Activated naive CD8-positive, alpha-beta T cell treated with anti-CD3 and anti-CD28 coated beads, Interleukin-2, amount 10 ng/mL, durations not matched to agents 7 days and 5 days (primary cell): ENCODE measurements at regions not wholly inside any gene's neighbourhood (a gene's known extent, or its start where the extent isn't known, plus 50 kb on each side); places are given as distances from the start of the nearest gene placed in this dataset.
"Not testable (repeated sequence)": the region's sequence is repeated elsewhere in the genome, so short reads cannot be mapped to it uniquely, and the experiment has no call there.

Experiments
- ATAC-seq: fragments of 150-1000 bp; cut with Tn5 transposase; one replicate; pipeline ENCODE4 v1.10.0; 2021; ENCODE audit warnings: low read depth, moderate library complexity
- POLR2A ChIA-PET: fragments of 350-600 bp; sonication (Branson Sonifier 250); formaldehyde crosslinking; loops from one replicate; lab custom pipeline; 2021; ENCODE audit warnings: antibody characterized with exemption; lab: Charles Lee
- DNase-seq: peaks from one replicate; pipeline ENCODE4 v3.0.0; 2021
- H3K27ac Mint-ChIP-seq: one replicate; pipeline ENCODE4 v1.8.0; 2022; ENCODE audit warnings: mild to moderate bottlenecking, mixed read lengths
- H3K27me3 Mint-ChIP-seq: one replicate; pipeline ENCODE4 v1.8.0; 2022; ENCODE audit warnings: mild to moderate bottlenecking, moderate library complexity, mixed read lengths
- H3K36me3 Mint-ChIP-seq: one replicate; pipeline ENCODE4 v1.8.0; 2021; ENCODE audit warnings: mild to moderate bottlenecking, mixed read lengths
- H3K4me1 Mint-ChIP-seq: one replicate; pipeline ENCODE4 v1.8.0; 2021; ENCODE audit warnings: mixed read lengths
- H3K4me3 Mint-ChIP-seq: one replicate; pipeline ENCODE4 v1.8.0; 2022; ENCODE audit warnings: mild to moderate bottlenecking, moderate library complexity, mixed read lengths
- H3K9me3 Mint-ChIP-seq: one replicate; pipeline ENCODE4 v1.8.0; 2021; ENCODE audit warnings: mixed read lengths

DNA sequence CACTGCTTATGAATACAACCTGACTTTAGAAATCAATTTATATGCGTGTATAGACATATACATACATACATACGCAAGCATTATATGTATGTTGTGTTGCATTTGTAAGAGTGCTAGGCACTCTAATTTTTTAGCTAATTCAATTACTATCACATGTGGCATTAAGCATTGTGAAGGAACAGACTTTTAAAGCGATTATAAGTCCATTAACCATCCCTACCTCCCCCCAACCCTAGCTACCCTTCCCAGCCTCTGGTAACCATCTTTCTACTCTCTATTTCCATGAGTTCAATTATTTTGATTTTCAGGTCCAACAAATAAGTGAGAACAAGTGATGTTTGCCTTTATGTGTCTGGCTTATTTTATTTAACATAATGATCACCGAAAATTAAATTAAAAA is 453.8 kb downstream of the DOK5 start:
- Mint-ChIP-seq H3K9me3 (peaks cover 5% of the 10 kb centered on the region), H3K4me1 (no peaks in the 10 kb centered on the region), H3K4me3 (no peak overlapping the region), H3K27me3 (no peaks in the 10 kb centered on the region), H3K36me3 (no peaks in the 10 kb centered on the region), H3K27ac (no peak overlapping the region)
- POLR2A ChIA-PET = no interaction called here
- DNase-seq (no peak), ATAC-seq (no peak)

DNA sequence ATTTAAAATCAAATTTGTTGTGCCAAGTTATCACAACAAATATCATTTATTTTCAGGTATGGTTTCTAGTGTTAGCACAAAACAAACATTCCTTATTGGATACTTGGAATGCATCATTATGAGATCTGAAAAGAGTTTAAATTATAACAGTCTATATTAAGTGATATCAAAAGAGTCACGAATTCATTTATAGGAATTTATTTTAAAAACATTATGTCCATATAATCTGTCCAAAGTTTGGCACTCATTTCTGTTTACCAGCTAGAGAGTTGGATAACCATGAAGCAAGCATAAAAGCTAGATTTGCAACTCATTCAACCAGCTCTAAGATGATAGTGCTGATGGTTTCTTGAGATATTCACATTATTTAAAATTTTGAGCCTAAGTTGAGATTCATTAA is 453.2 kb downstream of the DOK5 start:
- no peak for ATAC-seq
- Mint-ChIP-seq H3K9me3 (peaks cover 5% of the 10 kb centered on the region), H3K27me3 (no peaks in the 10 kb centered on the region), H3K27ac (no peak overlapping the region), H3K36me3 (no peaks in the 10 kb centered on the region), H3K4me3 (no peak overlapping the region), H3K4me1 (no peaks in the 10 kb centered on the region)
- POLR2A ChIA-PET = no interaction called here
- DNase-seq = no peak

DNA sequence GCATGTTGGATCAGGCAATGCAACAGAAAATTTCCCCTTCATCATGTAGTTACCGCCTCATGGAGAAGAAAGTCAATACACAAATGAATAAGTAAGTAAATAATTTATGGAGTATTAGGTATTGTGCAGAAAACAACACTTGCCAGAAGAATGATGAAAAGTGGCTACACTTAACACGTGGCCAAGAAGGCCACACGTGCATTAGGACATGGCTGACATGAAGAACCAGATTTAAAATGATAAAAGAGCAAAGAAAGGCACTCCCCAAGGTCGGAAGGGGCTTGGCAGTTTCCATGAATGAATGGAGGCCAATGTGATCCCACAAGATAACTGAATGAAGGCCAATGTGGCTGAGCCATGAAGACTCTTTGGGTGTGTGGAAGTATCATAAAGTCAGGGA is 447.2 kb downstream of the DOK5 start:
- Mint-ChIP-seq H3K36me3 (no peaks in the 10 kb centered on the region), H3K27ac (no peak overlapping the region), H3K27me3 (no peaks in the 10 kb centered on the region), H3K4me1 (no peaks in the 10 kb centered on the region), H3K4me3 (no peak overlapping the region), H3K9me3 (peaks cover 2% of the 10 kb centered on the region)
- POLR2A ChIA-PET = no interaction called here
- ATAC-seq (no peak), DNase-seq (no peak)

DNA sequence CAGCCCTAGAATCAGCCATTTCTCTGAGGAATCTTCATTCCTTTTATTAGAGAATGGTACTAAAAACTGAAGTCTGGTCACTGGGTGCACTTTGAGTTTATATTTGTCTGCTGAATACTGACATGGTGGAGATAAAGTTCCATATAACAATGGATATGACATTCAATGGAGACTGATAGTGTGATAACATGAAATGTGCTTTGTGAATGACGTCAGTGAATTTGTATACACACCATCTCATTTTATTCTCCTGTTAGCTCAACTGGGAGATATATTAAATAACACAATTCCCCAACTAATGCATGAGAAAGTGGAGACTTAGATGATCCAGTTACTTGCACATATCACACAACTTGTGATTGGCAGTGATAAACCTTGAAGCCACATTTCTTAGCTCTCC is 446.7 kb downstream of the DOK5 start:
- H3K9me3 Mint-ChIP-seq = peaks cover 2% of the 10 kb centered on the region
- H3K27ac Mint-ChIP-seq = no peak overlapping the region
- POLR2A ChIA-PET = no interaction called here
- H3K4me1 Mint-ChIP-seq = no peaks in the 10 kb centered on the region
- ATAC-seq = no peak
- H3K36me3 Mint-ChIP-seq = no peaks in the 10 kb centered on the region
- DNase-seq = no peak
- no peak overlapping the region for H3K4me3 Mint-ChIP-seq
- no peaks in the 10 kb centered on the region for H3K27me3 Mint-ChIP-seq

DNA sequence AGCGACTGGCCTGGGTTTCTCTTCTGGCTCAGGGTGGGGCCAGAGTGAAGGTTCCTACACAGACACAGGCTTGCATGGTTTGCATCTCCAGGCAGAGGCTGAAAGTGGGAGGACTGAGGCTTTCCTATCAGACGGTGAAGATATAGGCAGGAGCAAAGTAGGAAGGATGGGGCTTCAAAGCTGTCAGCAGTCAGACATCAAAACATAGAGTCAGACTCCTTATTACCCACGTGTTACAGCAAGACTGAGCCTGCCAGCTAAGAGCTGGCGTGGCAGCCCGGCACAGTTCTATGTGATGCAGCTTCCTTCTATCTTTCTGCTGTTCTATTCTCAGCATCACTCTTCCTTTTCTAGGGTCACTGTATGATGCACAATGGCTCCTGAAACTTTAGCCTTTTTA is 445.1 kb downstream of the DOK5 start:
- DNase-seq = no peak
- POLR2A ChIA-PET = no interaction called here
- H3K4me3 Mint-ChIP-seq = no peak overlapping the region
- no peak for ATAC-seq
- H3K27ac Mint-ChIP-seq = no peak overlapping the region
- H3K36me3 Mint-ChIP-seq = no peaks in the 10 kb centered on the region
- H3K4me1 Mint-ChIP-seq = no peaks in the 10 kb centered on the region
- H3K27me3 Mint-ChIP-seq = no peaks in the 10 kb centered on the region
- peaks cover 3% of the 10 kb centered on the region for H3K9me3 Mint-ChIP-seq

DNA sequence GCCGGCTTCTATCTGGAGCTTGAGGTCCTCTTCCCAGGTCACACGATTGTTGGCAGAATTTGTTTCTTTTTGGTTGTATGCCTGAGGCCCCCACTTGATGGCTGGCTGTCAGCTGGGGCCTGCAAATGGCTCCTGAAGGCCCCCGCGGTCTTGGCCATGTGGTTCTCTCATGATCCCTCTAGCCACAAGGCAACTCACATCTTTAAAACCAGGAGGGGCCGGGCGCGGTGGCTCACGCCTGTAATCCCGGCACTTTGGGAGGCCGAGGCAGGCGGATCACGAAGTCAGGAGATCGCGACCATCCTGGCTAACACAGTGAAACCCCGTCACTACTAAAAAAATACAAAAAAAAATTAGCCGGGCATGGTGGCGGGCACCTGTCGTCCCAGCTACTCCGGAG is 443.6 kb downstream of the DOK5 start:
- H3K4me1 Mint-ChIP-seq, H3K36me3 Mint-ChIP-seq, H3K27ac Mint-ChIP-seq, DNase-seq, H3K9me3 Mint-ChIP-seq, POLR2A ChIA-PET, H3K4me3 Mint-ChIP-seq, H3K27me3 Mint-ChIP-seq, ATAC-seq: not testable (repeated sequence)

DNA sequence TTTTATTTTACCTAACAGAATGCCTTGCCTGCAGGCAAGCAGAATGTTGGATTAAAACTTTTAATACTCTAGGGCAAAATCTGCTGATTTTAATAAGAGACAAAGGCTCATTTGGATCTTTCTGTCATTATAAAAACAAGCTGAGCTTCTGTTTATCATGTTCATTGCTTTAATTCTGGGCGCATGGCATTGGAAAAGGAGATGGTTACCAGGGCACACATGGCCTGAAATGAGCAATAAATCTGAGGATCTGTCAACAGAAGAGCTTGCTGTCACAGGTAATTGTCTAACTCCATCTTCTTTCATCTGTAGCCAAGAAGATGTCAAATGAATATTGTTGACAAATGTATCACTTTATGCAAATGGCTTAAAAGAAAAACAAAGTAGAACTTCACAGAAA is 439.6 kb downstream of the DOK5 start:
- Mint-ChIP-seq H3K4me1 (no peaks in the 10 kb centered on the region), H3K36me3 (no peaks in the 10 kb centered on the region), H3K27me3 (no peaks in the 10 kb centered on the region), H3K27ac (no peak overlapping the region), H3K4me3 (no peak overlapping the region), H3K9me3 (peaks cover 2% of the 10 kb centered on the region)
- ATAC-seq (no peak), DNase-seq (no peak)
- POLR2A ChIA-PET = no interaction called here

DNA sequence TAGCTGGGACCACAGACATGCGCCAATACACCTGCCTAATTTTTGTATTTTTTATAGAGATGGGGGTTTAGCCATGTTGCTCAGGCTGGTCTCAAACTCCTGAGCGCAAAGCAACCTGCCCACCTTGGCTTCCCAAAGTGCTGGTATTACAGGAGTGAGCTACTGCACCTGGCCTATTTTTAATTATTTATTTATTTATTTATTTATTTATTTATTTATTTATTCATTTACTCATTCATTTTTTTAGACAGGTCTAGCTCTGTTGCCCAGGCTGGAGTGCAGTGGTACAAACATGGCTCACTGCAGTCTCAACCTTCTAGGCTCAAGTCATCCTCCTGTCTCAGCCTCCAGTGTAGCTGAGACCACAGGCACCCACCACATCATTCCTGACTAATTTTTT is 434.3 kb downstream of the DOK5 start:
- Mint-ChIP-seq H3K27me3 (no peaks in the 10 kb centered on the region), H3K4me1 (no peaks in the 10 kb centered on the region), H3K36me3 (no peaks in the 10 kb centered on the region), H3K9me3 (peaks cover 8% of the 10 kb centered on the region), H3K4me3 (no peak overlapping the region), H3K27ac (no peak overlapping the region)
- DNase-seq (no peak), ATAC-seq (no peak)
- POLR2A ChIA-PET = no interaction called here

DNA sequence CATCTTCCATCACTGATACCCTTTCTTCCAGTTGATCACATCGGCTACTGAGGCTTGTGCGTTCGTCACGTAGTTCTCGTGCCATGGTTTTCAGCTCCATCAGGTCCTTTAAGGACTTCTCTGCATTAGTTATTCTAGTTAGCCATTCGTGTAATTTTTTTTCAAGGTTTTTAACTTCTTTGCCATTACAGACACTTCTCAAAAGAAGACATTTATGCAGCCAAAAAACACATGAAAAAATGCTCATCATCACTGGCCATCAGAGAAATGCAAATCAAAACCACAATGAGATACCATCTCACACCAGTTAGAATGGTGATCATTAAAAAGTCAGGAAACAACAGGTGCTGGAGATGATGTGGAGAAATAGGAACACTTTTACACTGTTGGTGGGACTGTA is 430.7 kb downstream of the DOK5 start:
- DNase-seq, H3K27ac Mint-ChIP-seq, H3K4me3 Mint-ChIP-seq, ATAC-seq, H3K9me3 Mint-ChIP-seq, H3K4me1 Mint-ChIP-seq, POLR2A ChIA-PET, H3K27me3 Mint-ChIP-seq, H3K36me3 Mint-ChIP-seq: not testable (repeated sequence)

DNA sequence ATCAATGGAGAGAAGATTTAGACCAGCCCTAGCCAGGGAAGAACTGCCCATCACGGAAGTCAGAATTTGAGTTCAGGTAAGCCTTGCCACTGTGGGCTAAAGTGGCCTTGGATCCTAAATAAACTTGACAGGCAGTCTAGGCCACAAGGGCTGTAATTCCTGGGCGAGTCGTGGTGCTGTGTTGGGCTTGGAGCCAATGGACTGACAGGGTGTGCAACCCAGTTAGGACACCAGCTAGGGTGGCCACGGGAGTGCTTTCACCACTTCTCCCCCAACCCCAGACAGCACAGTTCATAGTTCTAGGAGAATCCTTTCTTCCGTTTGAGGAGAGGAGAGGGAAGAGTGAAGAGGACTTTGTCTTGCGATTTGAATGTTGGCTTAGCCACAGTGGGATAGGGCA is 422.4 kb downstream of the DOK5 start:
- H3K4me3 Mint-ChIP-seq = no peak overlapping the region
- no peaks in the 10 kb centered on the region for H3K4me1 Mint-ChIP-seq
- ATAC-seq = no peak
- H3K9me3 Mint-ChIP-seq = peaks cover 8% of the 10 kb centered on the region
- POLR2A ChIA-PET = no interaction called here
- H3K27ac Mint-ChIP-seq = no peak overlapping the region
- no peak for DNase-seq
- no peaks in the 10 kb centered on the region for H3K36me3 Mint-ChIP-seq
- H3K27me3 Mint-ChIP-seq = no peaks in the 10 kb centered on the region

DNA sequence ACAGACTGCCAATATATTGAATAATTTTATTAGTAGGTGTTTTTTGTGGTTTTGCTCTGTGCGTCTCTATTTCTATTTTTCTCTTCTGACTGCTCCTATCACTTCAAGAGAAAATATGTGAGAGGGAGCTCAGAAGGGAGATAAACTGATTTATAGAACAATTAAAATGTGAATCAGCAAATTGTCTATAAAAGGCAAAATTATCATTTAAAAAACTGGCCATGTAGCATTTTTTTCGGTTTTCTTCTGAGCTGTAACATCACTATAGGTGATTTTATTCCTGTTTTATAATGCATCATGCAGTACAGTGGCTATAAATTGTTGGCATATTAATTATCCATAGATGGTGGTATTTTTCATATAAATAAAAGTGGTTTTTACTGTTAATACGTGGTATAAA is 416.5 kb downstream of the DOK5 start:
- Mint-ChIP-seq H3K4me3 (no peak overlapping the region), H3K27ac (no peak overlapping the region), H3K9me3 (peaks cover 4% of the 10 kb centered on the region), H3K36me3 (no peaks in the 10 kb centered on the region), H3K4me1 (no peaks in the 10 kb centered on the region), H3K27me3 (no peaks in the 10 kb centered on the region)
- ATAC-seq (no peak), DNase-seq (no peak)
- POLR2A ChIA-PET = no interaction called here

DNA sequence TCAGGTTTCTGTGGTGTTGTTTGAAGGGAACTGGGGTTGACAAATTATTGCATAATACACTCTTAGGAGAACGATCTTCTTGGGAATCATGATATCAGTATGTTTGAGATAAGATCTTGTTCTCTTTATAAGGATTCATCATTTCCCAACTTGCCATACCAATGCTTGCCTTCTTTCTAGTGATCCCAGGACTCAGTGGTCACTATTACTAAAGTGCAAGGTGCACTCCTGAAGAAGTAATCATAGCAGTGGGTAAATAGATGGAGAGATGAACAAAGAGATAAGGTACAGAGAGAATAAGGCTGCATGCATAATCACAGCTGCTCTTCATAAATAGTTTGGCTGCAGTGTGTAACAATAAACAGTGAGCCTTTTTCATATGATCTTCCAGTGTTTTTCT is 404.0 kb downstream of the DOK5 start:
- Mint-ChIP-seq H3K27ac (no peak overlapping the region), H3K27me3 (no peaks in the 10 kb centered on the region), H3K9me3 (peaks cover 10% of the 10 kb centered on the region), H3K4me3 (no peak overlapping the region), H3K4me1 (no peaks in the 10 kb centered on the region), H3K36me3 (no peaks in the 10 kb centered on the region)
- DNase-seq (no peak), ATAC-seq (no peak)
- POLR2A ChIA-PET = no interaction called here

DNA sequence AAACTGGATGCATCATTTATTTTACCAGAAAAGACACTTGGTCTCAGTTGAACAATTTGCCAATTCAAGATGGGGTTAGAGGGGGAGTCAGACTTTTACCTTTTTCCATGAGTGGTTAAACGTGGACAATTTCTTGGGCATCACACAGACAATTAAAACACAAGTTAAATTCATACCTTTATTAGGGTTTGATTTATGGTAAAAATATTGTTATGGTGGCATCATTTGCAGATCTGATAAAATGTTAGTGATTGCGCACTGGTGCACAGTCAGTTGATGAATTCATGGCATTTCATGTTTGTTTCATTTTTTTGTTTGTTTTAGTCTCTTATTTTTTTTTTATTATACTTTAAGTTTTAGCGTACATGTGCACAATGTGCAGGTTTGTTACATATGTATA is 399.9 kb downstream of the DOK5 start:
- POLR2A ChIA-PET = no interaction called here
- H3K9me3 Mint-ChIP-seq = peaks cover 6% of the 10 kb centered on the region
- ATAC-seq (no peak), DNase-seq (no peak)
- H3K36me3 Mint-ChIP-seq = no peaks in the 10 kb centered on the region
- H3K27me3 Mint-ChIP-seq = no peaks in the 10 kb centered on the region
- H3K4me3 Mint-ChIP-seq = no peak overlapping the region
- H3K27ac Mint-ChIP-seq = no peak overlapping the region
- H3K4me1 Mint-ChIP-seq = no peaks in the 10 kb centered on the region

DNA sequence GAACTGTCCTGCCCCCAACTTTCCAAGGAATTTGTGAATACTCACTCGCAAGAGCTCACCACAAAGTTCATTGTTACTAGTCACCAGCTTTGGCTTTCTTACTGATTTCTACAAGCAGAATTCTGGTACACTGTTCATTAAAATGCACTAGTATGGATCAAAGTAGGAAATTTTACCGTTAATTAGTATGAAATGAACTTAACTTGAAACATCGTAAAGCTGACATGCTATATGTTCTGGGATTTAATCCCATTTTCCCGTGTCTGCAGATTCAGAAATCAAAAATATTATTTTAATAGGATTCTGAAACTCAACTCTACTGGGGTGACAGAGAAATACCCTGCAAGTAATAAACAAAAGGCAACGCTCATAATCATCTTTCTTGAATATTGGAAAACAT is 399.3 kb downstream of the DOK5 start:
- no peaks in the 10 kb centered on the region for H3K27me3 Mint-ChIP-seq
- H3K4me1 Mint-ChIP-seq = no peaks in the 10 kb centered on the region
- DNase-seq (no peak), ATAC-seq (no peak)
- no peak overlapping the region for H3K4me3 Mint-ChIP-seq
- H3K9me3 Mint-ChIP-seq = peaks cover 5% of the 10 kb centered on the region
- no peak overlapping the region for H3K27ac Mint-ChIP-seq
- H3K36me3 Mint-ChIP-seq = no peaks in the 10 kb centered on the region
- POLR2A ChIA-PET = no interaction called here

DNA sequence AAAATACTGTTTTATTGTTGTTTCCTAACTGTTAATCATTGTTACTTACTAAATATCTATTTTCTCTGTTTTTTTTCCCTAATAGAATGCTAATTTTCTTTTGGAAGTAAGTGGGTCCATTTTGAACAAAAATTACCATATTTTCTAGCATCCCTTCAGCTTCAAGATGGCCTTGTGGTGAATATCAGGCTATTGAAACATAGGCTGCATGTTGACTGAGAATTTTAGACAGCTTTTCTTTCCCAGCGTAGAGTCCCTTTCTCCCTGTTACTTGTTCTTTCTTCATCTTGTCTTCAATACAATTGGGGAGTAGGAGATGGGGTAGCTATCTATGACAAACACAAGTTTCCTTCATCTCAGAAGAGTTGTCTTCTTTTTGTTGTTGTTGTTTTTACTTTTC is 397.0 kb downstream of the DOK5 start:
- Mint-ChIP-seq H3K9me3 (peaks cover 2% of the 10 kb centered on the region), H3K27me3 (no peaks in the 10 kb centered on the region), H3K27ac (no peak overlapping the region), H3K36me3 (no peaks in the 10 kb centered on the region), H3K4me3 (no peak overlapping the region), H3K4me1 (no peaks in the 10 kb centered on the region)
- POLR2A ChIA-PET = no interaction called here
- ATAC-seq (no peak), DNase-seq (no peak)
